G401 (cell line): ENCODE measurements at regions not wholly inside any gene's neighbourhood (a gene's known extent, or its start where the extent isn't known, plus 50 kb on each side); places are given as distances from the start of the nearest gene placed in this dataset.

Experiments
- DNase-seq: peaks from one replicate; pipeline ENCODE4 v3.0.0-alpha.2; 2015; ENCODE audit warnings: low spot score
- in situ Hi-C: cut with HindIII; loops from 2 replicates; pipeline ENCODE4 v1.10.0; 2016; ENCODE audit warnings: low sequenced_read_pairs, mixed read lengths

DNA sequence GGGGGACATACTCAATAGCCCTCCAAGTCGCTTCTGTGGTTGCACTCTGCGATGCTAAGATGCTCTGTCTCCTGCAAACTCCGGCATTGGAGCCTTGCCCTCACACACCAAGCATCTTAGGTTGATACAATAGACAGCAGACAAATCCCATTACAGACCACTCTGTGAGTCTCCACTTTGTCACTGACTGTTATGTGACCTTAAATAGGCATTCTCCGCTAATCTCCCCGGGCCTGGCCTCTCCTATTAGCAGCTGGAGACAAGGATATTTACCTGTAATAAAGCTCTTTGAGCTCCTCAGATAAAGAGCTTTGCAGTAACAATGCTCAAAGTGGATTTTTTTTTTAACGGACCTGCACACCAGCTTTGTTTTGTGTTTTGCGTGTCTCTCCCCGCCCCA is 479.7 kb upstream of the TBX3 start:
- no peak for DNase-seq
- in situ Hi-C loops, result no loop called here

DNA sequence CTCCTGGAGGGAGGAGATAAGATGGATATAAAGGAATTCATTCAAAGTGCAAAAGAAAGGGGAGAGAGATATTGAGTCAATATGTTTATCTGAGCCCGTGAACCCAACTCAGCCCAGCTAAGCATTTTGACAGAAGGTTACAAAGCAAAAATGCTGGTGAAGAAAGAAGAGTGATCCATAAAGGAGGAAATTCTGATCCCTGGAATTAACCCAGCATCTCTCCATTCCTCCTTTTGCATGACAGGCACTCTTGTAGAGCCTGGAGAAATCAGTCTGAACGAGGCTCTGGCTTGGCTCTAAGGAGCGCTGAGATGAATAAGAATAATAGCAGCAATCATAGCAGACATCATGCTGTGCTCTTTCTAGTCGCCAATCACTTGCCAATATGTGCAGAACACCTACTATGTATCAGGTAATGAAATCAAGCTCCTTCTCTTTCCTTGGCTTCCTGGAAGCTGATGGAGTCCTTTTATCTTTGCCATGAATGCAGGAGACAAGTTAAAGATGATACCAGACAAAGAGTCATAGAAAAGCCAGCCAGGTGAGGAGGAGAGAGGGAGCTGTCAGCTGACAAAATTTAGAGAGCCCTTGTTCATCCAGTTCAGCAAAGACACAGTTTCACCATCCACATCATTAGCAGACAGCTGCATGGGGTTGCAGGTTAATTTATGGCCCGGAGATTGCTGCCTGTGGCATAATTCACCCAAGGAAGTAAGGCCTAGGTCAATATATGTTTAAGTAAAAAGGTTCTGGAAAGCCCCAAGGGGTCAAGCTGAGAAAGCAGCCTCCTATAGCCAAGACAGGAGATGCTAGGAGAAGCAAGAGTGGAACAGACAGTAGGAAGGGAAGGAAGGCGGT is 476.5 kb upstream of the TBX3 start:
- DNase-seq, result no peak
- in situ Hi-C loops, result no loop called here

DNA sequence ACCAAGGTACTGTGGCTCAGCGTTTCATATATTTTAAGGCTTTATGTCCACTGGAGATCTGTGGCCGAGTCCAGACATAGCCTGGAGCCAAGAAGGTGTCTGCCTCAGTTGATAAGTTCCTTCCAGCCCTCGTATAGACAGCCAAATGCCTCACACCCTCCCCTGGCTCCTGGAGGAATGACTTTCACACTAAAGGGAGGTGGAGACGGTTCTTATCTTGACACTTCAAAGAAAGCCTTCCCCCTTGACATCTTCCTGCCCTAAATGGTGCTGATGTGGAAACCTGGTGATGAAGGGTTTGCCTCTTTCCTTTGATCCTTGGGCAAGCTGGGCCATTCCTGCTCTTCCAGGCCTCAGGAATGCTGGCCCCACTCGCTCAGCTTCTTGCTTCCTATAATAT is 474.8 kb upstream of the TBX3 start:
- DNase-seq, result no peak
- in situ Hi-C loops, result no loop called here

DNA sequence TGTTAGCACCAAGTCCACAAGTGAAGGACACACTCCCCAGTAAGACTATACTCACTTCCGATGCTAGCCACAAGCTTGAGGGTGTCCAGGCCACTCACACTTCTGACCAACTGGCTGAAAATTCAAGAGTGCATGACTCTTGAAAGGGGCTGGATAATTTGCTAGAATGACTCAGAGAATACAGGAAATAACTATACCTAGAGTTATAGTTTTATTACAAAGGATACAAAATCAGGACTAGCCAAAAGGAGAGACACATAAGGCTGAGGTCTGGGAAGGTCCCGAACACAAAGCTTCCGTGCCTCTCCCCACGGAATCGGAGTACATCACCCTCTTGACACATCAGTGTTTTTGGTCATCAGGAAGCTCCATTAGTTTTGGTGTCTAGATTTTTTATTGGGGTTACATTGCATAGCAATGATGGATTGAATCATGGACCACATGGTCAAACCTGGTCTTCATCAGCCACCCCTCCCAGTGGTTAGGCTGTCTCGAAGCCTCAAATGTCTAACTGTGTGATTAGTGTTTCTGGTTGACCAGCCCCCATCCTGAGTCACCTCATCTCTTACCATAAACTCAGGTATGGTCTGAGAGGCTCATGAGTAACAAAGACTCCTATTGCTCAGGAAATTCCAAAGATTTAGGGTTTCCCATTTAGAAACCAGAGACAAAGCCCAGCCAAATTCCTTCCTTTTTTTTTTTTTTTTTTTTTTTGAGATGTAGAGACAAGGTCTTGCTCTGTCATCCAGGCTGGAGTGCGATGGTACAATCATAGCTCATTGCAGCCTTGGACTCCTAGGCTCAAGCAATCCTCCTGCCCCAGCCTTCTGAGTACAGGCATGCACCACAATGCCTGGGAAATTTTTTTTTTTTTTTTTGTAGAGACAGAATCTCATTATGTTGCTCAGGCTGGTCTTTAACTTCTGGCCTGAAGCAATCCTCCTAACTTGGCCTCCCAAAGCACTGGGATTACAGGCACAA is 472.0 kb upstream of the TBX3 start:
- DNase-seq, result no peak
- in situ Hi-C loops, result no loop called here

DNA sequence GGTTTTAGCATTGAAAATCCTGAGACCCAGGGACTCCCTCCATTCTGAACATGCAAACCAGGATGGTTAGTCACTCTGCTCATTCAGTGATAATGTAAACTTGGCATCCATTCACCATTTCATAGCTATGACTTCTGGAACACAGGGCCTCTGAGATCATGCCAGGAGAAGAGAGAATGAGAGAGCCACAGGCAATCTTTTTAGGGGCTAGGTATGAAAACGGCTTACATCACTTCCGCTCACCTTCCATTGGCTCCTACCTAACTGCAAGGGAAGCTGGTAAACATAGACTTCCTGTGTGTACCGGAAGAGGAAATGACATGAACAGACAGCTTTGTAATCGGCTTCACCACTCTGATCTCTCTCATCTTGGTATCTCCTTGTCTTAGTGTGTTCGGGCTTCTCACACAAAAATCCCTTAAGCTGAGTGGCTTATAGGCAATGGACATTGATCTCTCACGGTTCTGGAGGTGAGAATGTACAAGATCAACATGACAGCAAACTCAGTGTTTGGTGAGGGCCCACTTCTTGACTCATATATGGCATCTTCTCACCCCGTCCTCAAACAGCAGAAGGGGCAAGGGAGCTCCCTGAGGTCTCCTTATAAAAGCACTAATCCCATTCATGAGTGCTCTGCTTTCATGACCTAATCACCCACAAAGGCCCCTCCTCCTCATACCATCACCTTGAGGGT is 465.9 kb upstream of the TBX3 start:
- in situ Hi-C loops, result no loop called here
- DNase-seq, result no peak

DNA sequence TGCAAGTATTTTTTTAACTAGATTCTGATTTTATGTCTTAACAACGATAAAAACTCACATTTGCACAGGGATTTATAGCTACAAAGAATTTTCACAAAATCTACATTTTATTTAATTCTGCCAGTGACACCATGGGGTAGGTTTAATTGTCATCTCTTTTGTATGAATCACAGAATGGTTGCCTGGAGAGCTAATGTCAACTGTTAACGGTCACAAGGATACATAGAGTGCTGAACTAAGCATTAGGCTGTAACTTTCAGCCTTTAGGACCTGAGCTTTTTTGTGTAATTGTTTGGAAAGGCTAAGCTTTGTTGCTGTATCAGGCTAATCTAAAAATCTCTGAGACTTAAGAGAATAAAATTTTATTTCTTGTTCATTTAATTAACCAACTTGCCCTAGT is 465.3 kb upstream of the TBX3 start:
- in situ Hi-C loops, result no loop called here
- DNase-seq, result no peak

DNA sequence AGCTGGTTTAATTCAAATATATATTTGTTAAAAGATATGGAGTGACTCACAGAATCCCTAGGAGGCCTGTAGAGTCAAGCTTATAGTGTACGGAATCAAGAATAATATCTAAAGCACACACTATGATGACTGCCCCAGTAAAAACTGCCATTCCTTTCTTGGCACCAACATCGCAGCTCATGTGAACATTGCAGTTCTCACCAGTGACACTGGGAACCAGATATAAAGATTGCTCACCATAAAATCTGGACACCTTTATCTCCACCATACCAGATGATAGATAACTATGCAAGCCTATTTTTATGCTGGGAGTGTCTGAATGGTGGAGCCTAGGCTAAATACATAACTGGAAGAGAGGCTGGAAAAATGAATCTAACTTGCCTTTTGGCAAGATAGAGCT is 463.9 kb upstream of the TBX3 start:
- in situ Hi-C loops, result no loop called here
- DNase-seq, result no peak

DNA sequence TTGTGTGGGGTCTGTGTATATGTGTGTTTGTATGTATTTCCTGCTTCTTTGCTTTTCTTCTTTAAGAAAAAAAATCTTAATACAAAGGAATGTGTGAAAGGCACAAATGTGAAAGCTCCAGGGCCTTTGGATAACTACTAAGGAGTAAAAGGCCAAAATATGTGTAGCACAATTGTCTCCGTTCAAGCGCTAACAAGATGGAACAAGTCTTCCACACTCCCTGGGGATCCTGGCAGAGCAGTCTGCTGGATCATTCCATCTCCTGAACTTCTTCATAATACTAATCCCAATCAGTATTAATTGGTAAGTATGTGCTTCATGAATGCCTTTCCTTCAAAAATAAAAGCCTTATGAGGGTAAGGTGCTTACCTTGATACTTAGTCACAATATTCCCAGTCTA is 462.5 kb upstream of the TBX3 start:
- DNase-seq, result no peak
- in situ Hi-C loops, result no loop called here

DNA sequence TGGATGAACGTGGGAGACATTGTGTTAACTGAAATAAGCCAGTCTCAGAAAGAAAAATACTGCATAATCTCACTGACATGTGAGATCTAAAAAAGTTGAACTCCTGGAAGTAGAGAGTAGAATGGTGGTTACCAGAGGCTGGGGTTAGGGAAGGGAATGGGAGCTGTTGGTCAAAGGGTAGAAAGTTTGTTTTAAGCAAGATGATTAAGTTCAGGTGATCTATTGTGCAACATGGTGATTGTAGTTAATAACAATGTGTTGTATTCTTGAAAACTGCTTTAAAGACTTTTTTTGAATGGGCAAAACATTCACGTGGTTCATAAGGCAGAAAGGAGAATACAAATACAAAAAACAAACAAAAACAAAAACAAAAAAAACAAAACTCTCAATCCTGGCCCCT is 460.4 kb upstream of the TBX3 start:
- no peak for DNase-seq
- in situ Hi-C loops, result no loop called here

DNA sequence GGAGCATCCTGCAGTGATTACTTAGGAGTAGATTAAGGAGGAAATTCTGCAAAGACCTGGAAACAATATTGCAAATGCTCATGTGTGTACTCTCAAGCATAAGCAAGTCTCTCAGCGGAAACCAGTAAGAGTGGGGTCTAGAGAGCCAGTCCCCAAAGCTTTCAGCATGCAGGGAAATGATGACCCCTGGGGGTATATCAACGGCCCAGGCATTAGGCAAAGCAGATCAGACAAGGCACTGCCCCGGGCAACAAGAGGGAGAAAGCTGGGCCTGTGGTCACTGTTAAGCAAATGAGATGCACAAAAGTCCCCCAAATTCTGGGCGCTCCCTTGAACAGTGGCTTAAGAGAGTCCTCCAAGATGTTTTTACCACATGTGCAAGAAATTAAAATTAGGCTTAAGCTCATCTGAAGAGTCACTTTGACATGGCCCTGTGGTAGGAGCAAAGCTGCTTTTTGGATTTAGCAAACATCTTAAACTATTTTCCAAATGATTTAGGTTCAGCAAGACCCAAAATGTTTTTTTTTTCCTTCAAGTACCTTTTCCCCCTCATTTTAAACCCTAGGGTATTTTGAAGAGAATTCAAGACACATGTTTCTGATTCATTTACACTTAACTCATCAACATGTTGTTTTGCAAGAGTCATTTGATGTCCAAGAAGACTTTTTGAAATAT is 457.1 kb upstream of the TBX3 start:
- in situ Hi-C loops, result no loop called here
- DNase-seq, result no peak

DNA sequence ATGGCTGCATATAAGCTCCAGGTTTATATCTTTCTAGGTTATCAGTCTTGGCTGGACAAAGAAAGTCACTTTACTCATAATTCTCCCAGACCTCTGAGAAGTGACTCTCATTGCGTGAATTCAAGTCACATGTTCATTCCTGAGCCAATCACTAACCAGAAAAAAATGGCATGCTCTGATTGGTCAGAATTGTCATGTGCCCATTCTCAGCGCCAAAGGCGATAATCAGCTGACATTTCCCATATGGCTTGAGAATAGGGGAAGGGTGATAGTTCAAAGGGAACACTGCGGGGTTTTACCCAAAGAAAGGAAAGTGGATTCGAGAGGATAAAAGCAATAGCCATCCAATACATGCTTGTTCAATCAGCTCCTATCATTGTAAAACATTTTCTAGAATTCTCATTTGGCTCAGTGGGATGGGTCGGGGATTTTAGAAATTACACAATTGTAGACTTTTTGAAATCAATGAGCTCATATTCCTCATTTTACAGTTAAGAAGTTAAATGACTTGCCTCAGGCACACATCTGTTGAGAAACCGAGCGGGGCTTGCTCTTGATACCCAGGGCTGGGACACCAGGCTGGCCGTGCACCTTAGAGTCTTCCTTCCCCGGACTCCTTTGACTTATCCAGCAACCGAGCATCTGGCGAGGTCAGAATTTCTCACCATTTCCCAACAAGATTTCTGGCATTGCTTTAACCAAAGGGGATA is 454.0 kb upstream of the TBX3 start:
- no peak for DNase-seq
- in situ Hi-C loops, result no loop called here

DNA sequence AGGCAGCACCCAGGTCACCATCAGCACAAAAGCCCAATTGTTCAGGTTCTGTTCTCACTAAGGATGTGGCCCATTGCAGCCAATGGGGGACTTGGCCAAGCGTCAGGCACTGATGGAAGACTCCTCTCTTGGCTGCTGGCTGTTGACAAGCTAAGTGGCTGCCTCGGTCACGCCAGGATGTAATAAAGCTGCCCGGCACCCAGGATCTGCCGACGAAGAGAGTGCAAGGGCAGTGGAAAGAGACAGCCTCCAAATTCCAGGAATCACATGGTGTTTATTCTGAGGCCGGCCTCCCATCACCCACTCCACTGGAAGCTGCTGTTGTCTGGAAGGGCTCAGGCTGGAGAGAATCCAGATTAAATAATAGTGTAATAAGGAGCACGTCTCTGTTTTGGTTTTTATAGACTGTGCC is 451.8 kb upstream of the TBX3 start:
- peak; percentile 22 for DNase-seq
- in situ Hi-C loops, result no loop called here

DNA sequence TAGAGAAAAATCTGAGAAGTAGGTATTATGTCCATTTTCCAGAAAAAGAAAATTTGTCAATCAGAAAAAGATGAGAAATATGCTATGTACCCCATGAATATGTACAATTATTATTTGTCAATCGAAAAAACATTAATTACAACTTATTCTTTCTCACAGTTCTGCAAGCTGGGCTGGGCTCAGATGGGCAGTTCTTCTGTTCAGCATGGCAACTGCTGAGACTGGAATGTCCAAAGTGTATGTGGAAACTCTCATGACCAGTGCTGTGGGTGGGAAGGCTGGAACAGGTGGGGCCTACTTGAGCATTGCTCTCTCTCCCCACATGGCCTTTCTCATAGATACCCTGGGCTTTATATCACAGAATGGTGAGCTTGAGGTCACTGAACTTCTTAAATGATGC is 450.3 kb upstream of the TBX3 start:
- in situ Hi-C loops, result no loop called here
- no peak for DNase-seq

DNA sequence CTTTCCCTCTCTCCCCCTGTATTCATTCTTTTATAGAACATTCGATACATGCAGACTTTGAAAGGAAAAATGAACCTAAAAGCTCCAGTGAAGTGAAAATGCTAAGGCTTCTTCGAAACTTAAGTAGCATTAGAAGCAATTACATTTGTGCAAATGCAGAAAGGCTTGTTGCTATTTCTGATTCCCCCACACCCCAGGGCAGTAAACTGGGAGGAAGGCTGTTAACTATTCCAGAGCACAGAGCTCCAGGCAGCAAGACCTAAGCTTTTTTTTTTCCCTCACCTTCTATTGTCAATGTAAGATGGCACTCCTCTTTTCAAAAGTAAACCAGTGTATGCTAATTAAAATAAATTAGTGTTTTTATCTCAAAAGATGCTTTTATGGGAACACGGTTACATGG is 448.9 kb upstream of the TBX3 start:
- DNase-seq, result no peak
- in situ Hi-C loops, result no loop called here

DNA sequence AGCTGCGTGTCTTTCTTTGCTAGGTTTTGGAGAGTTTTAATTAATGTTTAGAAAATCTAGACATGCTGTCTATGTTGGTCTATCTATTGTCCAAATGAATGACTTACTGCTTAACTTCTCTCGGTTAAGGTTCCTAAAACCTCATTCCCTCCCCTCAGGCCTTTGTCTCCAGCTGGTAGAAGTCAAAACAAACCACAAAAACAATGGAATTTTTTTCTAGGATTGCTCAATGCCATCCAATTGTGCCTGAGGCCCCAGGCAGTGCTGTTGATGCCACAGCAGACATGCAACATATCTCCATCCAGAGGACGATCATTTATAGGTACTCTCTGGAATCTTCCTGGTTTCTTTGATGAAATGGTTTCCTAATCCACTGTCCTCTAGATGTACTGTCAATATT is 448.2 kb upstream of the TBX3 start:
- in situ Hi-C loops, result no loop called here

DNA sequence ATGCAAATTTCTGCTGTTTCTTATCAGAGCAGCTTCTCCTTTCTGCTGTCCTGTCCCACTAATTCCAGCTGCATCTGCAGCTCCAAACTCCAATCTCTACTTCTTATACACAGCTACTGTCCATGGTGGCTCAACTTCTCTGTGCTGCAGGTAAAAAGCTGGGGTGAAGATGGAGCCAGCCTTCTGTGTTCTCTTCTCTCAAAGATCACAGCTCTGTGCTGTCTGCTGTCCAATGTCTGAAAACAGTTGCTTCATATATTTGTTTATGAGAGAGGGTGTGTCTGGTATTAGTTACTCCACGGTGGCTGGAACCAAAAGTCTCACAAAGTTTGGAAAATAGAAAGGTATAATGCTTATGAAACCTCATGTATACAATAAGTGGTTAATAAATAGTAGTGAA is 445.8 kb upstream of the TBX3 start:
- DNase-seq, result no peak
- in situ Hi-C loops, result no loop called here

More for the DNA sequence above, 448.2 kb upstream of the TBX3 start:
- no peak for DNase-seq

DNA sequence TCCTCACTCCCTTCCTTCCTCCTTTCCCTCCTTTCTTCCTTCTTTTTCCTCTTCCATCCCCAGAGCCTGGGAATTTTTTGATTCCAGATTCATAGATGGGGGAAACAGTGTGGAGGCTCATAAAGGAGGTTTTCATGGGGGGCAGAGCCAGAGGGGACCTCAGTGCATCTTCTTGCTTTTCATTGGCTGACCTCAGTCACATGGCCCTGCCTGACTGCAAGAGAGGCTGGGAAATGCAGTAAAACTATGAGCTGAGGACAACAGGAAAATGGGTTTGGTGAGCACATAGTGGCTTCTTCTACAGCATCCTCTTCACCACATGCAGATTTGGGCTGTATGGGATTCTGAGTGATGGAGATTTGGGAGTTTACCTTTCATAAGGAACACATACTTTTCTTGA is 437.1 kb upstream of the TBX3 start:
- no peak for DNase-seq
- in situ Hi-C loops, result no loop called here

DNA sequence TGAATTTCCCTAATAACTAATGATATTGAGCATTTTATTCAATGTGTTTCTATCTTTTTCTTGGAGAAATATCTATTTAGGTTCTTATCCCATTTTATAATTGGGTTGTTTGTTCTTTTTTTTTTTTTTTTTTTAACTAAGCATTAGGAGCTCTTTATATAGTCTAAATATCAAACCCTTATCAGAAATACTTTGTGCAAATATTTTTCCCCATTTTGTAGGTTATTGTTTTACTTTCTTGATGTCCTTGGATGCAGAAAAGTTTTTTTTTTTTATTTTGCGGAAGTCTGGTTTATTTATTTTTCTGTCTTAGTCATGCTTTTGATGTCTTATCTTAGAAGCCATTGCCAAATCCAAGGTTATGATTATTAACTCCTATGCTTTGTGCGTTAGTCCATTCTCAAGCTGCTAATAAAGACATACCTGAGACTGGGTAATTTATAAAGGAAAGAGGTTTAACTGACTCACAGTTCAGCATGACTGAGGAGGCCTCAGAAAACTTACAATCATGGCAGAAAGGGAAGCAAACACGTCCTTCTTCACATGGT is 434.3 kb upstream of the TBX3 start:
- in situ Hi-C loops, result no loop called here
- DNase-seq, result no peak
